DOHH2 (cell line): ENCODE measurements at regions not wholly inside any gene's neighbourhood (a gene's known extent, or its start where the extent isn't known, plus 50 kb on each side); places are given as distances from the start of the nearest gene placed in this dataset.

Source experiments
- H3F3A ChIP-seq: fragments of 200-600 bp; sonication (generic), shearing (Covaris generic); 2 replicates; pipeline ENCODE4 v1.6.0; 2016; ENCODE audit warnings: antibody characterized with exemption, mild to moderate bottlenecking; ENCODE audit not compliant: control insufficient read depth, insufficient read depth
- H3K27ac ChIP-seq: fragments of 200-600 bp; sonication (generic); 2 replicates; pipeline ENCODE4 v1.5.1; 2014; ENCODE audit warnings: low read depth, mild to moderate bottlenecking, low read length, moderate library complexity
- H3K27me3 ChIP-seq: fragments of 200-600 bp; sonication (generic); 2 replicates; pipeline ENCODE4 v1.6.1; 2014; ENCODE audit warnings: mild to moderate bottlenecking, low read length, mixed read lengths; ENCODE audit not compliant: control insufficient read depth
- H3K36me3 ChIP-seq: fragments of 200-600 bp; sonication (generic); 2 replicates; pipeline ENCODE4 v1.6.1; 2014; ENCODE audit warnings: mild to moderate bottlenecking, low read length, moderate library complexity, mixed read lengths; ENCODE audit not compliant: control insufficient read depth
- H3K4me1 ChIP-seq: fragments of 200-600 bp; sonication (generic); 2 replicates; pipeline ENCODE4 v1.6.1; 2014; ENCODE audit warnings: mild to moderate bottlenecking, low read length, mixed read lengths; ENCODE audit not compliant: control insufficient read depth
- H3K4me2 ChIP-seq: fragments of 200-600 bp; sonication (generic); 2 replicates; pipeline ENCODE4 v1.6.0; 2014; ENCODE audit warnings: mild to moderate bottlenecking, low read length, moderate library complexity
- H3K4me3 ChIP-seq: fragments of 200-600 bp; sonication (generic); 2 replicates; pipeline ENCODE4 v1.5.1; 2014; ENCODE audit warnings: mild to moderate bottlenecking, low read length, mixed read lengths
- H3K79me2 ChIP-seq: fragments of 200-600 bp; sonication (generic); 2 replicates; pipeline ENCODE4 v1.6.1; 2014; ENCODE audit warnings: mild to moderate bottlenecking, low read length, mixed read lengths; ENCODE audit not compliant: control insufficient read depth
- H3K9me2 ChIP-seq: fragments of 200-600 bp; sonication (generic); replicated peaks from 2 replicates; pipeline ENCODE4 v1.6.1; 2014; ENCODE audit warnings: mild to moderate bottlenecking, low read length, mixed read lengths; ENCODE audit not compliant: control insufficient read depth
- H3K9me3 ChIP-seq: fragments of 200-600 bp; sonication (generic); 2 replicates; pipeline ENCODE4 v1.6.1; 2014; ENCODE audit warnings: antibody characterized with exemption, low read length, mixed read lengths; ENCODE audit not compliant: control insufficient read depth, insufficient read depth
- H4K20me1 ChIP-seq: fragments of 200-600 bp; sonication (generic); 2 replicates; pipeline ENCODE4 v1.6.0; 2014; ENCODE audit warnings: low read depth, mild to moderate bottlenecking, antibody characterized with exemption, low read length, moderate library complexity; ENCODE audit not compliant: control insufficient read depth, insufficient read depth
- EZH2phosphoT487 ChIP-seq: fragments of 200-600 bp; sonication (generic); IDR thresholded peaks from 2 replicates; pipeline ENCODE4 v1.6.1; 2017; ENCODE audit warnings: borderline replicate concordance, mild to moderate bottlenecking, antibody characterized with exemption, low read length, moderate library complexity, mixed read lengths
- TF ChIP-seq, protein P1 (sequence below): fragments of 200-600 bp; sonication (generic); IDR thresholded peaks from one replicate; pipeline ENCODE4 v1.5.1; 2014; ENCODE audit warnings: antibody characterized with exemption, mild to moderate bottlenecking, low read depth, low read length; ENCODE audit not compliant: poor library complexity, severe bottlenecking

- no peak overlapping the region for H3K4me3 ChIP-seq
- H3K9me2 ChIP-seq = no peaks in the 10 kb centered on the region
- TF ChIP-seq, protein P1, sequence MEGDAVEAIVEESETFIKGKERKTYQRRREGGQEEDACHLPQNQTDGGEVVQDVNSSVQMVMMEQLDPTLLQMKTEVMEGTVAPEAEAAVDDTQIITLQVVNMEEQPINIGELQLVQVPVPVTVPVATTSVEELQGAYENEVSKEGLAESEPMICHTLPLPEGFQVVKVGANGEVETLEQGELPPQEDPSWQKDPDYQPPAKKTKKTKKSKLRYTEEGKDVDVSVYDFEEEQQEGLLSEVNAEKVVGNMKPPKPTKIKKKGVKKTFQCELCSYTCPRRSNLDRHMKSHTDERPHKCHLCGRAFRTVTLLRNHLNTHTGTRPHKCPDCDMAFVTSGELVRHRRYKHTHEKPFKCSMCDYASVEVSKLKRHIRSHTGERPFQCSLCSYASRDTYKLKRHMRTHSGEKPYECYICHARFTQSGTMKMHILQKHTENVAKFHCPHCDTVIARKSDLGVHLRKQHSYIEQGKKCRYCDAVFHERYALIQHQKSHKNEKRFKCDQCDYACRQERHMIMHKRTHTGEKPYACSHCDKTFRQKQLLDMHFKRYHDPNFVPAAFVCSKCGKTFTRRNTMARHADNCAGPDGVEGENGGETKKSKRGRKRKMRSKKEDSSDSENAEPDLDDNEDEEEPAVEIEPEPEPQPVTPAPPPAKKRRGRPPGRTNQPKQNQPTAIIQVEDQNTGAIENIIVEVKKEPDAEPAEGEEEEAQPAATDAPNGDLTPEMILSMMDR = no peak
- no peak for TF ChIP-seq EZH2phosphoT487
- no peaks in the 10 kb centered on the region for H3K79me2 ChIP-seq
- H3K36me3 ChIP-seq = no peaks in the 10 kb centered on the region
- H3F3A ChIP-seq = no peaks in the 10 kb centered on the region
- H3K4me2 ChIP-seq = no peak overlapping the region
- H3K9me3 ChIP-seq = no peaks in the 10 kb centered on the region
- no peaks in the 10 kb centered on the region for H4K20me1 ChIP-seq
- no peak overlapping the region for H3K27ac ChIP-seq
- H3K27me3 ChIP-seq = no peaks in the 10 kb centered on the region
- no peaks in the 10 kb centered on the region for H3K4me1 ChIP-seq
These were observed 143.4 kb upstream of the SIX2 start for GRCh38 chr2:45152691-45153090.

- Histone ChIP-seq H3K4me3 (no peak overlapping the region), H3K79me2 (no peaks in the 10 kb centered on the region), H3K9me3 (no peaks in the 10 kb centered on the region), H3K4me1 (no peaks in the 10 kb centered on the region), H3K9me2 (no peaks in the 10 kb centered on the region), H3K27me3 (no peaks in the 10 kb centered on the region), H3K36me3 (no peaks in the 10 kb centered on the region), H3K4me2 (no peak overlapping the region), H3F3A (no peaks in the 10 kb centered on the region), H3K27ac (no peak overlapping the region), H4K20me1 (no peaks in the 10 kb centered on the region)
- TF ChIP-seq EZH2phosphoT487 = no peak
- TF ChIP-seq, protein P1 = no peak
These were observed 136.0 kb upstream of the SIX2 start for GRCh38 chr2:45145073-45145899.

DNA sequence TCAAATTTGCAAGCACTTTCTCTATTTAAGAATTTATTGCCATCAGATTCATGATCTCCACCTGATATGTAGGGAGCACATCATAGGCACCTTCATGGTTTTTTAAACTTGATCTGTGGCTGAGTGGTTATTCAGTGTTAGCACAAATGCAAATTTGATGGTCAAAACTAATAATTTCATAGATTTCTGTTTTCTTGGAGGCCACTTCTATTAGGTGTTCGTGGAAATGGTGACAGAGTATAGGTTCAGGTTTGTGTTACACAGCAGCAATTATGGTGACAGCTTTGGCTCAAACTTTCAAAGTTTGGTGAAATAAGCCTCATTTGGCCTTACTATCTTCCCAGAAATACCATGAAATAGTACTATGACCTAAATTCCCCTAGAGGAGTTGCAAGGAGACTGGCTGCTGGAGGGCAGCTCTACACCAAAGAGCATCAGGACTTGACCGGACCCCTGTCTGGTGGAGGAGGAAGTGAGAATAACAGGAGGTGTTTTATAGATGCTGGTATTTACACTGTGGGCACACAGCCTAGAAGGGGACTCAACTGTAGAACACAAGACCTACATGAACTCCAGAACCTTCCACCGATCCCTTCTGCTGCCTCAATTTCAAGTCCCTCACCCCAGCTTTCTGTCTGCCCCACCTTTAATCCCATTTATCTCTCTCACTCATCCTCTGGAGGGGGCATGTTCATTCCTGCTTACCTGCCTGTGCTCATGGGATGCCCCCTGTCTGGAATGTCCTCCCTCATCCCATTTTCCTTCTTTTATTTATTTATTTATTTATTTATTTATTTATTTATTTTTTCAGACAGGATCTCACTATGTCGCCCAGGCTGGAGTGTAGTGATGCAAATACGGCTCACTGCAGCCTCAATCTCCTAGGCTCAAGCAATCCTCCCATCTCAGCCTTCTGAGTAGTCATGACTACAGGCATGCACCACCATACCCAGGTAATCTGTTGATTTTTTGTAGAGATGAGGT, 132.9 kb upstream of the SIX2 start:
- no peaks in the 10 kb centered on the region for H3K4me1 ChIP-seq
- H3K79me2 ChIP-seq = no peaks in the 10 kb centered on the region
- H3K36me3 ChIP-seq = no peaks in the 10 kb centered on the region
- no peaks in the 10 kb centered on the region for H3K9me2 ChIP-seq
- H3K27ac ChIP-seq = no peak overlapping the region
- H3K9me3 ChIP-seq = no peaks in the 10 kb centered on the region
- no peaks in the 10 kb centered on the region for H4K20me1 ChIP-seq
- H3K4me2 ChIP-seq = no peak overlapping the region
- TF ChIP-seq, protein P1 = no peak
- no peak for TF ChIP-seq EZH2phosphoT487
- no peak overlapping the region for H3K4me3 ChIP-seq
- H3F3A ChIP-seq = no peaks in the 10 kb centered on the region
- no peaks in the 10 kb centered on the region for H3K27me3 ChIP-seq
